Osteocyte (in vitro differentiated cells): ENCODE measurements at regions not wholly inside any gene's neighbourhood (a gene's known extent, or its start where the extent isn't known, plus 50 kb on each side); places are given as distances from the start of the nearest gene placed in this dataset.

ENCODE experiments used
- DNase-seq: peaks from one replicate; pipeline ENCODE4 v3.0.0; 2021; ENCODE audit warnings: mixed read lengths; ENCODE audit not compliant: unreplicated experiment; ENCODE audit errors: extremely low spot score
- H3K27ac Mint-ChIP-seq: one replicate; pipeline ENCODE4 v1.8.0; 2021; ENCODE audit warnings: mild to moderate bottlenecking, mixed read lengths; ENCODE audit not compliant: unreplicated experiment
- H3K27me3 Mint-ChIP-seq: one replicate; pipeline ENCODE4 v1.8.0; 2021; ENCODE audit warnings: mixed read lengths; ENCODE audit not compliant: unreplicated experiment
- H3K36me3 Mint-ChIP-seq: one replicate; pipeline ENCODE4 v1.8.0; 2021; ENCODE audit warnings: mixed read lengths; ENCODE audit not compliant: unreplicated experiment
- H3K4me1 Mint-ChIP-seq: one replicate; pipeline ENCODE4 v1.8.0; 2021; ENCODE audit warnings: mixed read lengths; ENCODE audit not compliant: unreplicated experiment
- H3K4me3 Mint-ChIP-seq: one replicate; pipeline ENCODE4 v1.8.0; 2021; ENCODE audit warnings: mild to moderate bottlenecking, moderate library complexity, mixed read lengths; ENCODE audit not compliant: unreplicated experiment
- H3K9me3 Mint-ChIP-seq: one replicate; pipeline ENCODE4 v1.8.0; 2021; ENCODE audit warnings: mixed read lengths; ENCODE audit not compliant: unreplicated experiment
- CTCF ChIP-seq: fragments of 200-600 bp; sonication (generic); IDR thresholded peaks from 2 replicates; pipeline ENCODE4 v1.5.0; 2021; ENCODE audit warnings: antibody characterized with exemption, mild to moderate bottlenecking, moderate library complexity

DNA sequence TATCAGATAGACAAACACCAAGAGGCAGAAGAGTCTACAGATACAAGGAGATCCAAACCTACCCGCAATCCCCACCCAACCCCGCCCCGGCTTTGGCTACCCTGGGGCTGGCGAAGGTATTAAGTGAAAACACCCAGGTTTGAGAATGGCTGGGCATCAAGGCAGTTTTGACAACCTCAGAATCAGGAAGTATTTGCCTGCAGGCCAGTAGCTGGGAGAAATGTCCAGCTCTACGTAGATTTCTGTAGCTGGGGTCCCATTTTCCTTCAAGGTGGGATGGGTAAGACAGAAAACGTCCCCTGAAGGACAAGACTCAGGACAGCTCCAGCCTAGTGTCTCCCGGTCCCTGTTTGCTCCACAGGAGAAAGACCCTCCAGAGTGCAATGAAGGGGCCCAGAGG, 101.8 kb upstream of the ERG start:
- Mint-ChIP-seq H3K27me3 (peaks cover 10% of the 10 kb centered on the region), H3K36me3 (no peaks in the 10 kb centered on the region), H3K27ac (no peak overlapping the region), H3K4me3 (no peak overlapping the region), H3K9me3 (no peaks in the 10 kb centered on the region), H3K4me1 (no peaks in the 10 kb centered on the region)
- DNase-seq, result peak; percentile 66
- TF ChIP-seq CTCF, result no peak

- Mint-ChIP-seq H3K4me3 (no peak overlapping the region), H3K27ac (no peak overlapping the region), H3K27me3 (peaks cover 19% of the 10 kb centered on the region), H3K4me1 (no peaks in the 10 kb centered on the region), H3K36me3 (peaks cover 1% of the 10 kb centered on the region), H3K9me3 (peaks cover 6% of the 10 kb centered on the region)
- no peak for TF ChIP-seq CTCF
- no peak for DNase-seq
These were observed 107.0 kb upstream of the ERG start for GRCh38 chr21:38605236-38605635.

DNA sequence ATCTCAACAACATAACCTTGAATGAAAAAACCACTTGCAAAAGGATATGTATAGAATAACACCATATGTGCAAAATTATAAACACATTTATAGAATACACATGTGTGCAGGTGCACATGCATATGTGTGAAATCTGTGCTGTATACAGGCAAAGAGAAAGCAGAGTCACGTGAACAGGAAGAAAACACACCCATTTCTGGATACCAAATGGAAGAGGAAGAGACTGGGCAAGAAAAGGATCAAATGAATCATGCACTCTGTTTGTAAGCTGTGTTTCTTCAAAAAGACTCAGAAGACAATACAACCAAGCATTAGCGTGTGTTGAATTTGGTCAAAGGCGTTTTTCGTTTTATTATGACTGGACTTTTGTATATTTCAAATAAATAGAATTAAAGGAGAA, 111.3 kb upstream of the ERG start:
- H3K4me3 Mint-ChIP-seq, result no peak overlapping the region
- H3K9me3 Mint-ChIP-seq, result peaks cover 6% of the 10 kb centered on the region
- no peak overlapping the region for H3K27ac Mint-ChIP-seq
- no peak for DNase-seq
- peaks cover 9% of the 10 kb centered on the region for H3K36me3 Mint-ChIP-seq
- H3K4me1 Mint-ChIP-seq, result no peaks in the 10 kb centered on the region
- TF ChIP-seq CTCF, result no peak
- H3K27me3 Mint-ChIP-seq, result peaks cover 28% of the 10 kb centered on the region

- no peak for TF ChIP-seq CTCF
- H3K27me3 Mint-ChIP-seq, result peaks cover 28% of the 10 kb centered on the region
- peaks cover 6% of the 10 kb centered on the region for H3K9me3 Mint-ChIP-seq
- no peak overlapping the region for H3K27ac Mint-ChIP-seq
- H3K4me1 Mint-ChIP-seq, result no peaks in the 10 kb centered on the region
- H3K36me3 Mint-ChIP-seq, result peaks cover 9% of the 10 kb centered on the region
- no peak overlapping the region for H3K4me3 Mint-ChIP-seq
- DNase-seq, result no peak
These were observed 112.5 kb upstream of the ERG start for GRCh38 chr21:38610623-38611251.

- Mint-ChIP-seq H3K36me3 (peaks cover 9% of the 10 kb centered on the region), H3K27me3 (peaks cover 30% of the 10 kb centered on the region), H3K27ac (no peak overlapping the region), H3K4me3 (no peak overlapping the region), H3K4me1 (no peaks in the 10 kb centered on the region), H3K9me3 (peaks cover 6% of the 10 kb centered on the region)
- no peak for DNase-seq
- no peak for TF ChIP-seq CTCF
These were observed 113.0 kb upstream of the ERG start for GRCh38 chr21:38611277-38611676.
